ENCODE measurements at regions not wholly inside any gene's neighbourhood (a gene's known extent, or its start where the extent isn't known, plus 50 kb on each side); places are given as distances from the start of the nearest gene placed in this dataset.

- H3K4me2 ChIP-seq (ENCODE audit: low read depth, low read length, poor library complexity, severe bottlenecking): no peak overlapping the region
- H3F3A ChIP-seq (ENCODE audit: insufficient read depth): no peaks in the 10 kb centered on the region
- no peaks in the 10 kb centered on the region for H3K27me3 ChIP-seq (ENCODE audit: low read length)
- no peaks in the 10 kb centered on the region for H4K20me1 ChIP-seq (ENCODE audit: low read depth, low read length)
- no peak for TF ChIP-seq EZH2phosphoT487 (conservative IDR thresholded peaks at IDR 0.05; ENCODE audit: low read length)
- no peak for TF ChIP-seq CTCF (IDR thresholded peaks at IDR 0.05; ENCODE audit: insufficient read depth, low read length, poor library complexity, severe bottlenecking)
- H3K4me3 ChIP-seq (ENCODE audit: insufficient read depth, low read length, poor library complexity, severe bottlenecking): no peak overlapping the region
- H3K9me2 ChIP-seq (replicated peaks; ENCODE audit: insufficient read depth, low read length): no peaks in the 10 kb centered on the region
- H3K9ac ChIP-seq (ENCODE audit: low read length): no peak overlapping the region
- no peaks in the 10 kb centered on the region for H3K79me2 ChIP-seq (ENCODE audit: insufficient read depth, low read length)
- no peak overlapping the region for H2AFZ ChIP-seq (ENCODE audit: low read depth, low read length, severe bottlenecking)
- no peaks in the 10 kb centered on the region for H3K9me3 ChIP-seq (ENCODE audit: insufficient read depth, low read length)
- H3K36me3 ChIP-seq (ENCODE audit: low read length): no peaks in the 10 kb centered on the region
- no peak overlapping the region for H3K27ac ChIP-seq (ENCODE audit: low read depth, low read length)
Measured at GRCh38 chr9:79135681-79136415, 435.9 kb upstream of the TLE4 start.

GRCh38 chr9:79140751-79141150 is 431.0 kb upstream of the TLE4 start:
- Histone ChIP-seq H3F3A (ENCODE audit: insufficient read depth) (no peaks in the 10 kb centered on the region), H2AFZ (ENCODE audit: low read depth, low read length, severe bottlenecking) (no peak overlapping the region), H3K79me2 (ENCODE audit: insufficient read depth, low read length) (no peaks in the 10 kb centered on the region), H3K4me3 (ENCODE audit: insufficient read depth, low read length, poor library complexity, severe bottlenecking) (no peak overlapping the region), H3K9ac (ENCODE audit: low read length) (no peak overlapping the region), H3K36me3 (ENCODE audit: low read length) (no peaks in the 10 kb centered on the region), H3K4me2 (ENCODE audit: low read depth, low read length, poor library complexity, severe bottlenecking) (no peak overlapping the region), H4K20me1 (ENCODE audit: low read depth, low read length) (no peaks in the 10 kb centered on the region), H3K9me3 (ENCODE audit: insufficient read depth, low read length) (no peaks in the 10 kb centered on the region), H3K27ac (ENCODE audit: low read depth, low read length) (no peak overlapping the region), H3K27me3 (ENCODE audit: low read length) (no peaks in the 10 kb centered on the region), H3K9me2 (replicated peaks; ENCODE audit: insufficient read depth, low read length) (no peaks in the 10 kb centered on the region)
- TF ChIP-seq CTCF (IDR thresholded peaks at IDR 0.05; ENCODE audit: insufficient read depth, low read length, poor library complexity, severe bottlenecking): no peak
- TF ChIP-seq EZH2phosphoT487 (conservative IDR thresholded peaks at IDR 0.05; ENCODE audit: low read length): no peak

- no peaks in the 10 kb centered on the region for H4K20me1 ChIP-seq (ENCODE audit: low read depth, low read length)
- H3K9me2 ChIP-seq (replicated peaks; ENCODE audit: insufficient read depth, low read length): peaks cover under 1% of the 10 kb centered on the region; the same call in 1 of the 2 replicates
- H3K9me3 ChIP-seq (ENCODE audit: insufficient read depth, low read length): no peaks in the 10 kb centered on the region
- no peak overlapping the region for H3K27ac ChIP-seq (ENCODE audit: low read depth, low read length)
- no peak overlapping the region for H3K4me2 ChIP-seq (ENCODE audit: low read depth, low read length, poor library complexity, severe bottlenecking)
- TF ChIP-seq EZH2phosphoT487 (conservative IDR thresholded peaks at IDR 0.05; ENCODE audit: low read length): no peak
- TF ChIP-seq CTCF (IDR thresholded peaks at IDR 0.05; ENCODE audit: insufficient read depth, low read length, poor library complexity, severe bottlenecking): no peak
- H3K36me3 ChIP-seq (ENCODE audit: low read length): no peaks in the 10 kb centered on the region
- H3K27me3 ChIP-seq (ENCODE audit: low read length): no peaks in the 10 kb centered on the region
- H3K4me3 ChIP-seq (ENCODE audit: insufficient read depth, low read length, poor library complexity, severe bottlenecking): no peak overlapping the region
- H3K79me2 ChIP-seq (ENCODE audit: insufficient read depth, low read length): no peaks in the 10 kb centered on the region
- H2AFZ ChIP-seq (ENCODE audit: low read depth, low read length, severe bottlenecking): no peak overlapping the region
- H3F3A ChIP-seq (ENCODE audit: insufficient read depth): no peaks in the 10 kb centered on the region
- H3K9ac ChIP-seq (ENCODE audit: low read length): no peak overlapping the region
Measured at GRCh38 chr9:79143211-79143610, 428.6 kb upstream of the TLE4 start.
